ENCODE measurements at regions not wholly inside any gene's neighbourhood (a gene's known extent, or its start where the extent isn't known, plus 50 kb on each side); places are given as distances from the start of the nearest gene placed in this dataset.

DNA sequence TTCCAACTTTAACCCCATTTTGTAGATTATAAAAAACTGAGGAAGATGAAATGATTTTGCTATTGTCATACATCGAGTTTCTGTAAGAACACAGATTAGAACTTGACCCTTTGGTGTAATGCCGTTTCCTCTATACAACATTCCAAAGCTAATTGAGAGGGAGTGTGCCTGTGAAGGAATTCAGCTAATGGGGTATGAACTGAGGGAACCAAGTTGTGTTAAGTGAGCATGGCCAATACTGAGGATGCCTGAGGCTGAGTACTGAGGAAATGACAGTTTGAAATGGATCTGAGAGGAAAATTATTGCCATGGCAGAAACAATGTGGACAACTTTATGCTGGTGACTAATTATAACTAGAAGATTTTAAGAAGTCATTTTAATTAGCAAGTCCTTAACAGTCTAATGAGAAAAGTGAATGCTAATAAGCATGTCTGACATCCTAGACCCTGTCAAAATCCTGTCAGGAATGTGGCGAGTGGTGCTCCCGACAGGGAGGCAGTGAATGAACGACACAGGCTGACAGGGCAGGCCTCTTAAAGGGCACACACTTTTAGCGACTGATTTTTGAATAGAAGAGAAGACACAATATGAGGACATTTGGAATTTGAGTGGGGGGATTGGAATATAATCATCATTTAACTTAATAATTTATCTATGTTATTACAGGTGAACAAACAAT, 262.5 kb downstream of the HLX start:
- Histone ChIP-seq H3K36me3 (no peaks in the 10 kb centered on the region), H3K4me1 (no peaks in the 10 kb centered on the region), H3K9me3 (no peaks in the 10 kb centered on the region), H3K27me3 (no peaks in the 10 kb centered on the region), H3K4me3 (no peak overlapping the region), H3K27ac (no peak overlapping the region)
- FAIRE-seq (no peak), ATAC-seq (no peak), DNase-seq (no peak)
- intact Hi-C loops (cut with DNase I): no loop called here
- 80 to 81% methylated on average over 6 of the region's 6 CpGs for WGBS, 2 donors
- TF ChIP-seq, protein P1, sequence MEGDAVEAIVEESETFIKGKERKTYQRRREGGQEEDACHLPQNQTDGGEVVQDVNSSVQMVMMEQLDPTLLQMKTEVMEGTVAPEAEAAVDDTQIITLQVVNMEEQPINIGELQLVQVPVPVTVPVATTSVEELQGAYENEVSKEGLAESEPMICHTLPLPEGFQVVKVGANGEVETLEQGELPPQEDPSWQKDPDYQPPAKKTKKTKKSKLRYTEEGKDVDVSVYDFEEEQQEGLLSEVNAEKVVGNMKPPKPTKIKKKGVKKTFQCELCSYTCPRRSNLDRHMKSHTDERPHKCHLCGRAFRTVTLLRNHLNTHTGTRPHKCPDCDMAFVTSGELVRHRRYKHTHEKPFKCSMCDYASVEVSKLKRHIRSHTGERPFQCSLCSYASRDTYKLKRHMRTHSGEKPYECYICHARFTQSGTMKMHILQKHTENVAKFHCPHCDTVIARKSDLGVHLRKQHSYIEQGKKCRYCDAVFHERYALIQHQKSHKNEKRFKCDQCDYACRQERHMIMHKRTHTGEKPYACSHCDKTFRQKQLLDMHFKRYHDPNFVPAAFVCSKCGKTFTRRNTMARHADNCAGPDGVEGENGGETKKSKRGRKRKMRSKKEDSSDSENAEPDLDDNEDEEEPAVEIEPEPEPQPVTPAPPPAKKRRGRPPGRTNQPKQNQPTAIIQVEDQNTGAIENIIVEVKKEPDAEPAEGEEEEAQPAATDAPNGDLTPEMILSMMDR (IDR thresholded peaks at IDR 0.05): no peak

DNA sequence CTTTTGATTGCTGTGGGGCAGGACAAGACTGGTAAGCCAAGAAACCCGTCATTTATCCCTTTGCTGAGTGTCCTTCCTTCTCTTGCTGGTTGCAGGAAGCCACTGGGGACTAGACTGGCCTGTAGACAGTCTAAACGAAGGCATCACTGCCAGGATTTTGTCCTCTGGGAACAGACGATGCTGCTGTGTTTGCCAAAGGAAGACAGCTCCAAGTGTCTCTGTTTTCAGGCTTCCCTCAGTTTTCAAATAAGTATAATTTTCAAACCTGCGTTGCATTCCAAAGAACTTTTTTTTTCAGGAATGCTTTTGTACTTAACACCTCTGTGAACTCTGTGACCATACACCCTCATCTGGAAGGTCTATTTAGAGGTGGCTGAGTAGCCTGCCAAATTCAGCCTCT, 269.4 kb downstream of the HLX start:
- DNase-seq (no peak), FAIRE-seq (no peak), ATAC-seq (no peak)
- Histone ChIP-seq H3K27me3 (no peaks in the 10 kb centered on the region), H3K36me3 (no peaks in the 10 kb centered on the region), H3K27ac (no peak overlapping the region), H3K9me3 (no peaks in the 10 kb centered on the region), H3K4me3 (no peak overlapping the region), H3K4me1 (no peaks in the 10 kb centered on the region)
- TF ChIP-seq, protein P1 (IDR thresholded peaks at IDR 0.05): no peak
- intact Hi-C loops (cut with DNase I): no loop called here
- 64 to 68% methylated on average over 4 of the region's 4 CpGs for WGBS, 2 donors

DNA sequence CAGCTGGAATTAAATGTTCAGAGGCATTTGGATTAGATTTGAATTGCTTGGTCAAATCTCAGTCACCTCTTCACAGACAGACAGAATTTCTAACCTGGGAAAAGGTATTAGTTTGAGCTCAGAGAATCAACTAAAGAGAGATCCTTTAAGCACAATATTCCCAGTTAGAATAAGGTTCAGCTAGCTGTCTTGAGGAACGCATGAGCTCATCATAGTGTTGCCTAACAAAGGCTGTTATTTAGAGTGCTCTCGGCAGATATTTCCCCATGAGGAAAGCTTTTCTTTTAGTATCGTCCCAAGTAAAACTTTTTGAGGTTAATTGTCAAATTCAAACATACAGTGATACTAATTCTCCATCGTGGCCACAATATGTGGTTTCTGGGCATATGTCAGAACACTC, 269.9 kb downstream of the HLX start:
- FAIRE-seq (no peak), ATAC-seq (peak in 2 of 4 donors; percentile 46 to 63), DNase-seq (no peak)
- no peaks in the 10 kb centered on the region for H3K4me1 ChIP-seq
- H3K27me3 ChIP-seq: no peaks in the 10 kb centered on the region
- WGBS, 2 donors: 70 to 74% methylated on average over 4 of the region's 4 CpGs
- no peaks in the 10 kb centered on the region for H3K9me3 ChIP-seq
- H3K4me3 ChIP-seq: no peak overlapping the region
- TF ChIP-seq, protein P1 (IDR thresholded peaks at IDR 0.05): no peak
- intact Hi-C loops (cut with DNase I): no loop called here
- H3K27ac ChIP-seq: no peak overlapping the region
- H3K36me3 ChIP-seq: no peaks in the 10 kb centered on the region

DNA sequence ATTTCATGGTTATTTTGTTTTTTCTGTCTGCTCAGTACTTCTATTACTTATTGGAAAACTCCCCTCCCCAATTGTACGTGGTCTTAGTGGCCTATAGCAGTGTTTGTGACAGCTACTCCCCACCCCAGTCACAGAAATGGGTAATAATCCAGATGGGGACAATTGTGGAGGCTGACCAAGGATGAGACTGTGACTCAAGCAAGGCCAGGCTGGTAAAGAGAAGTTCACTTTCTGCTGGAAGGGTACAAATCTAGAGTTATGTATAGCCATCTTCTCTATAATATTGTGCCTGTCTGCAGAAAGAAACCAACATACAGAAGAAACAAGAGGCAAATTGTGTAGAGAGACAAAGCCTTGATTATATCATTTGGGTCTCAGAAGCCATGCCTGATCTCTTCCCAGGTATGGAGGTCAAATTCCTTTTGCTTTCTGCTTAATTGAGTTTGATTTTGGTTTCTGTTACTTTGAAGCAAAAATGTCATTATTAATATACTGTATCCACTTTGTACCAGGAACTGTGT, 270.4 kb downstream of the HLX start:
- TF ChIP-seq, protein P1 (IDR thresholded peaks at IDR 0.05): no peak

DNA sequence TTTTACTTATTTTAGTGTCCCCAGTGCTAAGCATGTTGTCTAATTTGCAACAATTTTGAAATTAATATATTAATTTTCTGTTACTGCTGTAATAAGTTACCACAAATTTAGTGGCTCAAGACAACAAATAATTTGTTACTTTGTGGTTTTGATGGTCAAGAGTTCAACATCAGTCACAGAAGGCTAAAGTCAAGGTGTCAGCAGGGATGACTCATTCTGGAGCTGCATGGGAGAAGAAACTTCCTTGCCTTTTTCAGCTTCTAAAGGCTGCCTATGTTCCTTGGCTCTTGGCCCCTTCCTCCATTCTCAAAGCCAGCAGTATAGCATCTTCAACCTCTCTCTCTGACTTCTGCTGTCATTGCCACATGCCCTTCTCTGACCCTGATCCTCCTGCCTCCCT, 271.8 kb downstream of the HLX start:
- Histone ChIP-seq H3K27ac (no peak overlapping the region), H3K4me1 (no peaks in the 10 kb centered on the region), H3K36me3 (no peaks in the 10 kb centered on the region), H3K4me3 (no peak overlapping the region), H3K27me3 (no peaks in the 10 kb centered on the region), H3K9me3 (no peaks in the 10 kb centered on the region)
- ATAC-seq: no peak
- intact Hi-C loops (cut with DNase I): no loop called here
- TF ChIP-seq, protein P1 (IDR thresholded peaks at IDR 0.05): no peak
- no peak for DNase-seq
- no peak for FAIRE-seq

More for the DNA sequence above, 270.4 kb downstream of the HLX start:
- no peak for DNase-seq
- H3K27ac ChIP-seq: no peak overlapping the region
- H3K36me3 ChIP-seq: no peaks in the 10 kb centered on the region
- FAIRE-seq: no peak
- intact Hi-C loops (cut with DNase I): no loop called here
- H3K4me1 ChIP-seq: no peaks in the 10 kb centered on the region
- ATAC-seq: no peak
- no peaks in the 10 kb centered on the region for H3K27me3 ChIP-seq
- WGBS, 2 donors: 50 to 56% methylated on average over 1 of the region's 1 CpG
- no peaks in the 10 kb centered on the region for H3K9me3 ChIP-seq
- H3K4me3 ChIP-seq: no peak overlapping the region
